CD4-positive, alpha-beta T cell (primary cell): ENCODE measurements at regions not wholly inside any gene's neighbourhood (a gene's known extent, or its start where the extent isn't known, plus 50 kb on each side); places are given as distances from the start of the nearest gene placed in this dataset.

Source experiments
- ATAC-seq: fragments of 200-7000 bp; cut with Tn5 transposase; one replicate; pipeline ENCODE4 v1.10.0; 2022; ENCODE audit warnings: mild to moderate bottlenecking; ENCODE audit not compliant: poor library complexity
- CTCF ChIA-PET: fragments of 350-600 bp; sonication (Branson Sonifier 250); formaldehyde crosslinking; loops from one replicate; lab custom pipeline; 2021; ENCODE audit warnings: antibody characterized with exemption, inconsistent platforms; lab: Charles Lee
- POLR2A ChIA-PET: fragments of 350-600 bp; sonication (Branson Sonifier 250); formaldehyde crosslinking; loops from one replicate; lab custom pipeline; 2021; ENCODE audit warnings: antibody characterized with exemption, inconsistent platforms; lab: Charles Lee
- DNase-seq, 14 experiments: peaks; one replicate each; pipeline ENCODE4 v3.0.0-alpha.2; 2013 to 2020; ENCODE audit warnings: mixed read lengths in 2 of 14
- H3K27ac ChIP-seq, 2 donors: one replicate each; pipeline versions ENCODE4 v1.5.1 to v1.7.0; 2013; ENCODE audit warnings: low read length in 2 of 2, low read depth in 1 of 2, mild to moderate bottlenecking in 1 of 2
- H3K27me3 ChIP-seq, 2 experiments: 1 replicate in 1 of 2; 2 replicates in 1 of 2; pipeline versions ENCODE4 v1.6.1 to v1.7.0; 2013; ENCODE audit warnings: low read length in 2 of 2, control low read depth in 1 of 2, mild to moderate bottlenecking in 1 of 2, moderate library complexity in 1 of 2; ENCODE audit not compliant: insufficient read depth in 2 of 2, control insufficient read depth in 1 of 2
- H3K36me3 ChIP-seq: one replicate; pipeline ENCODE4 v1.6.1; 2013; ENCODE audit warnings: low read length, control low read depth; ENCODE audit not compliant: insufficient read depth
- H3K4me1 ChIP-seq: one replicate; pipeline ENCODE4 v1.6.1; 2013; ENCODE audit warnings: low read length, control low read depth; ENCODE audit not compliant: insufficient read depth
- H3K4me3 ChIP-seq: one replicate; pipeline ENCODE4 v1.5.1; 2013; ENCODE audit warnings: mild to moderate bottlenecking, low read length, moderate library complexity
- H3K9me3 ChIP-seq, 2 experiments: 1 replicate in 1 of 2; 2 replicates in 1 of 2; pipeline versions ENCODE4 v1.6.1 to v1.7.0; 2013; ENCODE audit warnings: low read length in 2 of 2, mild to moderate bottlenecking in 2 of 2, control low read depth in 1 of 2, moderate library complexity in 1 of 2; ENCODE audit not compliant: control insufficient read depth in 1 of 2, insufficient read depth in 1 of 2
- H3K27ac Mint-ChIP-seq: one replicate; pipeline ENCODE4 v1.8.0; 2020; ENCODE audit warnings: mixed read lengths
- H3K27me3 Mint-ChIP-seq: one replicate; pipeline ENCODE4 v1.8.0; 2021; ENCODE audit warnings: mixed read lengths
- H3K36me3 Mint-ChIP-seq: one replicate; pipeline ENCODE4 v1.8.0; 2021; ENCODE audit warnings: low read depth, mixed read lengths
- H3K4me1 Mint-ChIP-seq: one replicate; pipeline ENCODE4 v1.8.0; 2021; ENCODE audit warnings: low read depth, mixed read lengths
- H3K4me3 Mint-ChIP-seq: one replicate; pipeline ENCODE4 v1.8.0; 2020; ENCODE audit warnings: mild to moderate bottlenecking, mixed read lengths
- H3K9me3 Mint-ChIP-seq: one replicate; pipeline ENCODE4 v1.8.0; 2020; ENCODE audit warnings: mixed read lengths
- CTCF ChIP-seq: fragments of 200-600 bp; IDR thresholded peaks from one replicate; pipeline ENCODE4 v1.8.0; 2022; ENCODE audit warnings: antibody characterized with exemption, mild to moderate bottlenecking
- intact Hi-C, 2 experiments: fragments of 100-400 bp; cut with DNase I in 1 of 2; cut with micrococcal nuclease in 1 of 2; formaldehyde crosslinking; loops; one replicate each; pipeline versions ENCODE4 v1.15.1 to v1.9.0; 2023 to 2025; cut with DNase I, micrococcal nuclease

GRCh38 chr12:90128526-90128925 lies 419.9 kb upstream of the ATP2B1 start:
- Histone ChIP-seq H3K27ac (no peak overlapping the region), H3K4me1 (no peaks in the 10 kb centered on the region), H3K4me3 (no peak overlapping the region), H3K9me3 (no peaks in the 10 kb centered on the region), H3K36me3 (no peaks in the 10 kb centered on the region), H3K27me3 (no peaks in the 10 kb centered on the region)
- intact Hi-C loops = no loop called here
- Mint-ChIP-seq H3K27ac (no peak overlapping the region), H3K4me3 (no peak overlapping the region), H3K36me3 (no peaks in the 10 kb centered on the region), H3K9me3 (no peaks in the 10 kb centered on the region), H3K27me3 (no peaks in the 10 kb centered on the region), H3K4me1 (no peaks in the 10 kb centered on the region)
- ATAC-seq (no peak), DNase-seq (no peak)
- TF ChIP-seq CTCF = no peak
- POLR2A ChIA-PET = no interaction called here
- CTCF ChIA-PET = no interaction called here

GRCh38 chr12:90126125-90126524 lies 417.5 kb upstream of the ATP2B1 start:
- Histone ChIP-seq H3K4me3 (no peak overlapping the region), H3K36me3 (no peaks in the 10 kb centered on the region), H3K9me3 (peaks cover 1 to 7% of the 10 kb centered on the region in 2 experiments), H3K4me1 (no peaks in the 10 kb centered on the region), H3K27me3 (peaks cover 0 to 3% of the 10 kb centered on the region in 2 experiments), H3K27ac (no peak overlapping the region)
- Mint-ChIP-seq H3K27ac (no peak overlapping the region), H3K9me3 (peaks cover 4% of the 10 kb centered on the region), H3K4me3 (no peak overlapping the region), H3K36me3 (no peaks in the 10 kb centered on the region), H3K27me3 (no peaks in the 10 kb centered on the region), H3K4me1 (no peaks in the 10 kb centered on the region)
- ATAC-seq = no peak
- intact Hi-C loops = no loop called here
- no peak for DNase-seq
- ChIA-PET POLR2A (no interaction called here), CTCF (no interaction called here)
- no peak for TF ChIP-seq CTCF

DNA sequence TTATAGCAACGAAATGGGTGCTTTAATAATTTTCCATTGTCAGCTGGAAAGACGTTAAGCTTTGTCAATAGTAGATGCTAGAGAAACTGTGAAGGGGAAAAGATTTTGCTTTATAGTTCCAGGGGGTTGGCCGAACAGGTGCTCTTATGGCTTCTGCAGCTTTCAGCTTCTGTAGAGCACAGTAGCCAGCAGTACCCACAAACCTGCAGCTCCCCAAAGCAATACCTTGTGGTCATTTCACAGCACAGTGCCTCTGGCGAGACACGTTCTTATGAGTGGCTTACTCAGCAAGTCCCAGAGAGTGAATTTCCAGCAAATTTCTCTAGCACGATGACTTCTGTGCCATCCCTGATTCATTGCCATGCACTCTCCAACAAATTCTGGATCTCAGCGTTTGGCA lies 416.3 kb upstream of the ATP2B1 start:
- H3K36me3 ChIP-seq = no peaks in the 10 kb centered on the region
- no peak for TF ChIP-seq CTCF
- H3K4me3 ChIP-seq = no peak overlapping the region
- peaks cover 5% of the 10 kb centered on the region for H3K36me3 Mint-ChIP-seq
- DNase-seq = no peak
- H3K27ac Mint-ChIP-seq = no peak overlapping the region
- H3K4me1 ChIP-seq = no peaks in the 10 kb centered on the region
- H3K4me1 Mint-ChIP-seq = no peaks in the 10 kb centered on the region
- intact Hi-C loops = no loop called here
- no peak overlapping the region for H3K4me3 Mint-ChIP-seq
- H3K27me3 Mint-ChIP-seq = no peaks in the 10 kb centered on the region
- H3K27ac ChIP-seq = no peak overlapping the region
- H3K9me3 Mint-ChIP-seq = peaks cover 11% of the 10 kb centered on the region
- peaks cover 0 to 3% of the 10 kb centered on the region in 2 experiments for H3K27me3 ChIP-seq
- ATAC-seq = no peak
- POLR2A ChIA-PET = no interaction called here
- H3K9me3 ChIP-seq = peaks cover 9 to 11% of the 10 kb centered on the region in 2 experiments
- CTCF ChIA-PET = no interaction called here
